ENCODE measurements at regions not wholly inside any gene's neighbourhood (a gene's known extent, or its start where the extent isn't known, plus 50 kb on each side); places are given as distances from the start of the nearest gene placed in this dataset.
"Not testable (repeated sequence)": the region's sequence is repeated elsewhere in the genome, so short reads cannot be mapped to it uniquely, and the experiment has no call there.

- DNase-seq (ENCODE audit: low spot score) = no peak
These were observed 543.6 kb upstream of the SOX11 start for GRCh38 chr2:5148392-5149085.

DNA sequence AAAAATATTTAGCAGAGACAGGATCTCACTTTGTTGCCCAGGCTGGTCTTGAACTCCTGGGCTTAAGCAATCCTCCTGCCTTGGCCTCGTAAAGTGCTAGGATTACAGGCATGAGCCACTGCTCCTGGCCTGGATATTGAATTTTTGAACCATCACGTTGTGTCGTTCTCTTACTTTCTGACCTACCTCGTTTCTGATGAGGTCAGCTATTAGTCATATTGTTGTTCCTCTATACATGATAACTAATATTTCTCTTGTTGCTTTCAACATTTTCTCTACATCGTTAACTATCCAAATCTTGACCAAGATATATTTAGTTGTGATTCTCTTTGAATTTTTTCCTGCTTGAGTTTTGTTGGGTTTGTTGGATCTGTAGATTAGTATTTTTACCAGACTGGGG is 541.3 kb upstream of the SOX11 start:
- no peak for DNase-seq (ENCODE audit: low spot score)

- no peak for DNase-seq (ENCODE audit: low spot score)
These were observed 527.2 kb upstream of the SOX11 start for GRCh38 chr2:5164776-5165525.

GRCh38 chr2:5172923-5173322 is 519.3 kb upstream of the SOX11 start:
- no peak for DNase-seq (ENCODE audit: low spot score)

GRCh38 chr2:5173876-5174535 is 518.2 kb upstream of the SOX11 start:
- no peak for DNase-seq (ENCODE audit: low spot score)

GRCh38 chr2:5175231-5175630 is 517.0 kb upstream of the SOX11 start:
- no peak for DNase-seq (ENCODE audit: low spot score)

DNA sequence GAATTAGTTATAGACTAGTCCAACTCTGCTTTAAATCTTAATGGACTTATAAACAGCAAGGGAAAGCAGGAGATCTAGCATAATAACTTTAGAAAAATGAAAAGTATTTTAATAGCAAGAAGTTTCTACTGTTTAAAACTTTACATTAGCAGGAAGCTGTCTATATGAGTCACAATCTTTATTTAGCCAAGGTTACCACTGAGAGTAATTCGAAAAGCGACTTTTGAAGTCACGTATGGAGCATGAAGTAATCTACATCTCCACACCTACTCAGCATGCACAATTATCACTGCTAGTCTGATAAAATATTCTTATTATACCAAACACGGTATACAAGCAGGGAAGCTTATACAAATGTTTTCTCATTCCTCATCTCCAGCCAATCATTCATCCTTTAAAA is 515.4 kb upstream of the SOX11 start:
- no peak for DNase-seq (ENCODE audit: low spot score)

DNA sequence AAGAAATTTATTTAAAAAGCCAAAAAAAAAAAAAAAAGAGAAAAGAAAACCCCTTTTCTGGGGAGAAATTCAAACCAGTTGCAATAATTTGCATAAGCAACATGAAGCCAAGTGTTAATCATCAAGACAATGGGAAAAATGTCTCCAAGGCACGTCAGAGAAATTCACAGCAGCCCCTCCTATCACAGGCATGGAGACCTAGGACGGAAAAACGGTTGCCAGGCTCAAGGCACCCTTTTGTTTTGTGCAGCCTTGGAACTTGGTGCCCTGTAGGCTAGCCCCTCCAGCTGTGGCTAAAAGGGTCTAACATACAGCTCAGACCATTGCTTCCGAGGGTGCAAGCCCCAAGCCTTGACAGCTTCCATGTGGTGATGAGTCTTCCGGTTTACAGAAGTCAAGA is 509.2 kb upstream of the SOX11 start:
- no peak for DNase-seq (ENCODE audit: low spot score)

- no peak for DNase-seq (ENCODE audit: low spot score)
These were observed 504.9 kb upstream of the SOX11 start for GRCh38 chr2:5187283-5187682.

GRCh38 chr2:5188636-5189035 is 503.5 kb upstream of the SOX11 start:
- no peak for DNase-seq (ENCODE audit: low spot score)

- no peak for DNase-seq (ENCODE audit: low spot score)
These were observed 502.2 kb upstream of the SOX11 start for GRCh38 chr2:5190023-5190422.

GRCh38 chr2:5195636-5196035 is 496.5 kb upstream of the SOX11 start:
- no peak for DNase-seq (ENCODE audit: low spot score)

GRCh38 chr2:5203134-5203755 is 488.9 kb upstream of the SOX11 start:
- DNase-seq (ENCODE audit: low spot score) = no peak

GRCh38 chr2:5206742-5207141 is 485.4 kb upstream of the SOX11 start:
- DNase-seq (ENCODE audit: low spot score) = not testable (repeated sequence)

- no peak for DNase-seq (ENCODE audit: low spot score)
These were observed 476.1 kb upstream of the SOX11 start for GRCh38 chr2:5215989-5216607.

DNA sequence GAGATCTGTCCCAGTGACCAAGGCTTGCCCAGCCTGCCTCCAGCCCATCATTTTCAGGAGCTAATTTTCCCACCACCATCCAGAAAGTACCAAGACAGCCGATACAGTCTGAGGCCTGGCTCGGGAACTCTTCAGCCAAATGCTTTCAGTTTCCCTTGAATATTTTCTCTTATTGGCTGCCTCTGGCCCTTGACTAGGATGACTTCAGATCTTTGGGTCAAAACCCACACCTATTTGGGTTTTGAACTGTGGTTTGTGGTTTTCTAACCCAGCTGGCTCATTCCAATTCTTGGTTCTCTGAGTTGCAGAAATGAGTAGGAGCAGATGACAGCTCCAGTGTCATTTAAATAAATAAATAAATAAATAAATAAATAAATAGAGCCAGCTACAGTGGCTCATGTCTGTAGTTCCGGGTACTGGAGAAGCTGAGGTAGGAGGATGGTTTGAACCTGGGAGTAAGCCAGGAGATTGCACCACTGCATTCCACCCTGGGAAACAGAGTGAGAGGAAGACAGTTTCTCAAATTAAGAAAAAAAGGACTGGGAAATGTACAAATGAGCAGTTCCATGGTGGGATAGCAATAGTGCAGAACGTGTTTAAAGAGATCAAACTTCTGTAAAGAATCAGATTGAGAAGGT is 465.0 kb upstream of the SOX11 start:
- no peak for DNase-seq (ENCODE audit: low spot score)

DNA sequence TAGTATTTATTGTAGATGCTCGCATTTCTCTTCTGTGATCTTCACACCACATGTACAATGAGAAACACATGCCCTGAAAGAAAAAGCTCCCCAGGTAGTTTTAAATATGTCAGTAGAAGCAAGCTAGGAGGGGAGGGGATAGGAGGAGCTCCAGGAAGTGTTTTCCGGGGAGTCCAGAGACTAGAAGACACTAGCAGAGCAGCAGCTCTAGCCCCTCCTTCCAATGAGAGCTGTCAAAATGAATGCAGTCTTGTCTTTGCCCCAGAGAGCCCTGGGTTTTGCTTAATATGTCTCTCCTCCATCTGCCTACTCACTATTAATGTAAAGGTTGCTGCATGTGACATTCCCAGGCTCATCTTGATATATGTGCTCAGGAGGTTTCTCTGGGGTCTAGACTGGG is 462.6 kb upstream of the SOX11 start:
- no peak for DNase-seq (ENCODE audit: low spot score)

GRCh38 chr2:5230444-5230843 is 461.7 kb upstream of the SOX11 start:
- DNase-seq (ENCODE audit: low spot score) = no peak

DNA sequence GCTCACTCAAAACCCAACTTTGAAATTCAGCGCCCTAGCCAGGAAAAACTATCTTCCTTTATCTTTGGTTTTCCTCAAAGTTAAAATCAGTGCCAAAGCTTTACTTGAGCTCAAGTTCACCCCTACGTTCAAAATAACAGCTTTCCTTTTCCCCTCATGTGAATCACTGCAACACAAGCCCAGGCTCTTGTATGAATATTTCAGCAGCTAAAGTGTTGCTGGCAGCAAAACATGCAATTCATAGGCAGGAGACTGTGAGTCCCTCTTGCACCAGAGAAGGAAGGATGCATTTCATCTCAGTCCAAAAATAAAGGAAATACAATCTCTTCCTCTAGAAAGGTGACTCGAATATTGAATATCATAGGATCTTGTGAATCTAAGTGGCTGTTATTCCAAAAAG is 461.3 kb upstream of the SOX11 start:
- DNase-seq (ENCODE audit: low spot score) = no peak

- no peak for DNase-seq (ENCODE audit: low spot score)
These were observed 460.9 kb upstream of the SOX11 start for GRCh38 chr2:5231287-5231686.

DNA sequence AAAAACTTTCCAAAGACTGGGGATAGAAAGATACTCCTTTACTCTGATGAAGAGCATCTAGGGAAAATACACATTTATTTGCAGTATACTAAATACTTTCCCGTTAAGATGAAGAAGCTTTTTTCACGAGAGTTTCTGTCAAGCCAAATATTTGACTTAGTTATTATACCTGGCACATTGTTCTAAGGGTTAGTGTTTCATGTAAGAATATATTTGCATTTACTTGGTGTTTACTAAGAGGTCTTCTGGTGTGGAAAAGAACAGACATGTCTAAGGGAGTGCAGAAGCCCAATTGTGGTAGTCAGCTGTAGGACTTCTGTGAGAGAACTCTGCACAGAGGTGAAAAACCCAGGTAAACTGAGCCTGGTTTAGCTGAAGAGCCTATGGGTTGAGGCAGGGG is 457.6 kb upstream of the SOX11 start:
- DNase-seq (ENCODE audit: low spot score) = no peak

GRCh38 chr2:5235701-5236100 is 456.5 kb upstream of the SOX11 start:
- DNase-seq (ENCODE audit: low spot score) = no peak

Data from NAMALWA (cell line).